DOHH2 (cell line): ENCODE measurements at regions not wholly inside any gene's neighbourhood (a gene's known extent, or its start where the extent isn't known, plus 50 kb on each side); places are given as distances from the start of the nearest gene placed in this dataset.

Experiments
- EZH2phosphoT487 ChIP-seq: fragments of 200-600 bp; sonication (generic); IDR thresholded peaks from 2 replicates; pipeline ENCODE4 v1.6.1; 2017; ENCODE audit warnings: borderline replicate concordance, mild to moderate bottlenecking, antibody characterized with exemption, low read length, moderate library complexity, mixed read lengths
- TF ChIP-seq, protein P1 (sequence below): fragments of 200-600 bp; sonication (generic); IDR thresholded peaks from one replicate; pipeline ENCODE4 v1.5.1; 2014; ENCODE audit warnings: antibody characterized with exemption, mild to moderate bottlenecking, low read depth, low read length; ENCODE audit not compliant: poor library complexity, severe bottlenecking

- TF ChIP-seq, protein P1, sequence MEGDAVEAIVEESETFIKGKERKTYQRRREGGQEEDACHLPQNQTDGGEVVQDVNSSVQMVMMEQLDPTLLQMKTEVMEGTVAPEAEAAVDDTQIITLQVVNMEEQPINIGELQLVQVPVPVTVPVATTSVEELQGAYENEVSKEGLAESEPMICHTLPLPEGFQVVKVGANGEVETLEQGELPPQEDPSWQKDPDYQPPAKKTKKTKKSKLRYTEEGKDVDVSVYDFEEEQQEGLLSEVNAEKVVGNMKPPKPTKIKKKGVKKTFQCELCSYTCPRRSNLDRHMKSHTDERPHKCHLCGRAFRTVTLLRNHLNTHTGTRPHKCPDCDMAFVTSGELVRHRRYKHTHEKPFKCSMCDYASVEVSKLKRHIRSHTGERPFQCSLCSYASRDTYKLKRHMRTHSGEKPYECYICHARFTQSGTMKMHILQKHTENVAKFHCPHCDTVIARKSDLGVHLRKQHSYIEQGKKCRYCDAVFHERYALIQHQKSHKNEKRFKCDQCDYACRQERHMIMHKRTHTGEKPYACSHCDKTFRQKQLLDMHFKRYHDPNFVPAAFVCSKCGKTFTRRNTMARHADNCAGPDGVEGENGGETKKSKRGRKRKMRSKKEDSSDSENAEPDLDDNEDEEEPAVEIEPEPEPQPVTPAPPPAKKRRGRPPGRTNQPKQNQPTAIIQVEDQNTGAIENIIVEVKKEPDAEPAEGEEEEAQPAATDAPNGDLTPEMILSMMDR = no peak
- no peak for TF ChIP-seq EZH2phosphoT487
Measured at GRCh38 chr2:176679061-176679669, 409.9 kb downstream of the MTX2 start.
